ENCODE measurements at regions not wholly inside any gene's neighbourhood (a gene's known extent, or its start where the extent isn't known, plus 50 kb on each side); places are given as distances from the start of the nearest gene placed in this dataset.

GRCh38 chr9:32220750-32221149 is 163.7 kb upstream of the ACO1 start:
- no peak for ATAC-seq (replicated peaks in 6 of 8)
- WGBS, 10 experiments = 67 to 100% (median 81%) methylated on average over 1 to 2 of the region's 2 CpGs; no CpG with 5 or more reads in 1 of the 10 experiments
- Histone ChIP-seq H3K4me1 (replicated peaks in 1 of 2) (no peaks in the 10 kb centered on the region), H3K4me3 (no peak overlapping the region), H3K27ac (no peak overlapping the region)
- in situ Hi-C loops (cut with MboI; ENCODE audit: low pct_unique_long_range_greater_than_20kb in 2 of 9, low sequenced_read_pairs in 9 of 9, unreplicated experiment in 9 of 9) = no loop called here

- H3K4me3 ChIP-seq = no peak overlapping the region
- ATAC-seq (replicated peaks in 6 of 8) = no peak
- H3K4me1 ChIP-seq (replicated peaks in 1 of 2) = no peaks in the 10 kb centered on the region
- in situ Hi-C loops (cut with MboI; ENCODE audit: low pct_unique_long_range_greater_than_20kb in 2 of 9, low sequenced_read_pairs in 9 of 9, unreplicated experiment in 9 of 9) = no loop called here
- H3K27ac ChIP-seq = no peak overlapping the region
- WGBS, 10 experiments = 10 to 100% (median 70%) methylated on average over 1 to 2 of the region's 2 CpGs; no CpG with 5 or more reads in 1 of the 10 experiments
Observed at GRCh38 chr9:32234451-32234850, 150.0 kb upstream of the ACO1 start.

- peak in 7 of 8 experiments; percentile 81 to 93 (median 90) for ATAC-seq (replicated peaks in 6 of 8)
- in situ Hi-C loops (cut with MboI; ENCODE audit: low pct_unique_long_range_greater_than_20kb in 2 of 9, low sequenced_read_pairs in 9 of 9, unreplicated experiment in 9 of 9) = no loop called here
- H3K4me3 ChIP-seq = no peak overlapping the region
- WGBS, 10 experiments = 0 to 67% (median 24%) methylated on average over 1 to 3 of the region's 3 CpGs; no CpG with 5 or more reads in 2 of the 10 experiments
- peaks cover 7 to 14% of the 10 kb centered on the region in 2 donors for H3K4me1 ChIP-seq (replicated peaks in 1 of 2)
- H3K27ac ChIP-seq = peak overlapping the region in 1 of 2 donors; percentile 51
Observed at GRCh38 chr9:32247168-32247567, 137.3 kb upstream of the ACO1 start.

- ATAC-seq (replicated peaks in 6 of 8) = no peak
- in situ Hi-C loops (cut with MboI; ENCODE audit: low pct_unique_long_range_greater_than_20kb in 2 of 9, low sequenced_read_pairs in 9 of 9, unreplicated experiment in 9 of 9) = no loop called here
- no peak overlapping the region for H3K4me3 ChIP-seq
- WGBS, 10 experiments = 0 to 93% (median 44%) methylated on average over 1 to 2 of the region's 2 CpGs; no CpG with 5 or more reads in 2 of the 10 experiments
- H3K27ac ChIP-seq = no peak overlapping the region
- H3K4me1 ChIP-seq (replicated peaks in 1 of 2) = peaks cover 7 to 14% of the 10 kb centered on the region in 2 donors
Observed at GRCh38 chr9:32248189-32248712, 136.2 kb upstream of the ACO1 start.

- H3K27ac ChIP-seq = no peak overlapping the region
- H3K4me1 ChIP-seq (replicated peaks in 1 of 2) = peaks cover 6 to 11% of the 10 kb centered on the region in 2 donors
- ATAC-seq (replicated peaks in 6 of 8) = peak; percentile 78 to 89 (median 83)
- no peak overlapping the region for H3K4me3 ChIP-seq
- in situ Hi-C loops (cut with MboI; ENCODE audit: low pct_unique_long_range_greater_than_20kb in 2 of 9, low sequenced_read_pairs in 9 of 9, unreplicated experiment in 9 of 9) = no loop called here
- 0 to 14% (median 0%) methylated on average over 2 to 5 of the region's 5 CpGs; no CpG with 5 or more reads in 2 of the 10 experiments for WGBS, 10 experiments
Observed at GRCh38 chr9:32251539-32251938, 132.9 kb upstream of the ACO1 start.

- in situ Hi-C loops (cut with MboI; ENCODE audit: low pct_unique_long_range_greater_than_20kb in 2 of 9, low sequenced_read_pairs in 9 of 9, unreplicated experiment in 9 of 9) = no loop called here
- ATAC-seq (replicated peaks in 6 of 8) = no peak
- Histone ChIP-seq H3K4me1 (replicated peaks in 1 of 2) (no peaks in the 10 kb centered on the region), H3K4me3 (no peak overlapping the region), H3K27ac (no peak overlapping the region)
- WGBS, 10 experiments = 0 to 100% (median 83%) methylated on average over 1 of the region's 1 CpG; no CpG with 5 or more reads in 3 of the 10 experiments
Observed at GRCh38 chr9:32253731-32254130, 130.7 kb upstream of the ACO1 start.

- in situ Hi-C loops (cut with MboI; ENCODE audit: low pct_unique_long_range_greater_than_20kb in 2 of 9, low sequenced_read_pairs in 9 of 9, unreplicated experiment in 9 of 9) = no loop called here
- Histone ChIP-seq H3K4me1 (replicated peaks in 1 of 2) (peaks cover 0 to 2% of the 10 kb centered on the region in 2 donors), H3K4me3 (no peak overlapping the region), H3K27ac (no peak overlapping the region)
- no peak for ATAC-seq (replicated peaks in 6 of 8)
- 3 to 94% (median 68%) methylated on average over 2 to 4 of the region's 4 CpGs; no CpG with 5 or more reads in 2 of the 10 experiments for WGBS, 10 experiments
Observed at GRCh38 chr9:32255026-32255425, 129.4 kb upstream of the ACO1 start.

GRCh38 chr9:32258482-32258881 is 126.0 kb upstream of the ACO1 start:
- in situ Hi-C loops (cut with MboI; ENCODE audit: low pct_unique_long_range_greater_than_20kb in 2 of 9, low sequenced_read_pairs in 9 of 9, unreplicated experiment in 9 of 9) = no loop called here
- Histone ChIP-seq H3K4me1 (replicated peaks in 1 of 2) (peaks cover 0 to 5% of the 10 kb centered on the region in 2 donors), H3K4me3 (no peak overlapping the region), H3K27ac (no peak overlapping the region)
- no peak for ATAC-seq (replicated peaks in 6 of 8)
- 0 to 100% (median 80%) methylated on average over 1 of the region's 2 CpGs; no CpG with 5 or more reads in 1 of the 10 experiments for whole genome bisulfite sequencing, 10 experiments

- H3K4me3 ChIP-seq = no peak overlapping the region
- H3K27ac ChIP-seq = no peak overlapping the region
- in situ Hi-C loops (cut with MboI; ENCODE audit: low pct_unique_long_range_greater_than_20kb in 2 of 9, low sequenced_read_pairs in 9 of 9, unreplicated experiment in 9 of 9) = no loop called here
- WGBS, 10 experiments = 8 to 50% (median 10%) methylated on average over 1 to 2 of the region's 6 CpGs; no CpG with 5 or more reads in 5 of the 10 experiments
- peaks cover 0 to 5% of the 10 kb centered on the region in 2 donors for H3K4me1 ChIP-seq (replicated peaks in 1 of 2)
- ATAC-seq (replicated peaks in 6 of 8) = peak in 4 of 8 experiments; percentile 27 to 64 (median 58)
Observed at GRCh38 chr9:32260151-32260862, 124.1 kb upstream of the ACO1 start.

- peaks cover 3 to 5% of the 10 kb centered on the region in 2 donors for H3K4me1 ChIP-seq (replicated peaks in 1 of 2)
- no peak overlapping the region for H3K4me3 ChIP-seq
- in situ Hi-C loops (cut with MboI; ENCODE audit: low pct_unique_long_range_greater_than_20kb in 2 of 9, low sequenced_read_pairs in 9 of 9, unreplicated experiment in 9 of 9) = no loop called here
- ATAC-seq (replicated peaks in 6 of 8) = peak in 5 of 8 experiments; percentile 45 to 96 (median 57)
- WGBS, 10 experiments = 0 to 89% (median 55%) methylated on average over 1 to 4 of the region's 6 CpGs
- H3K27ac ChIP-seq = no peak overlapping the region
Observed at GRCh38 chr9:32264170-32264864, 120.1 kb upstream of the ACO1 start.

GRCh38 chr9:32265037-32265436 is 119.4 kb upstream of the ACO1 start:
- in situ Hi-C loops (cut with MboI; ENCODE audit: low pct_unique_long_range_greater_than_20kb in 2 of 9, low sequenced_read_pairs in 9 of 9, unreplicated experiment in 9 of 9) = no loop called here
- WGBS, 10 experiments = 24 to 100% (median 67%) methylated on average over 1 to 3 of the region's 3 CpGs
- H3K4me3 ChIP-seq = no peak overlapping the region
- H3K27ac ChIP-seq = no peak overlapping the region
- H3K4me1 ChIP-seq (replicated peaks in 1 of 2) = peaks cover 3% of the 10 kb centered on the region in 2 donors
- ATAC-seq (replicated peaks in 6 of 8) = no peak

- Histone ChIP-seq H3K4me1 (replicated peaks in 1 of 2) (no peaks in the 10 kb centered on the region), H3K27ac (no peak overlapping the region), H3K4me3 (no peak overlapping the region)
- no peak for ATAC-seq (replicated peaks in 6 of 8)
- in situ Hi-C loops (cut with MboI; ENCODE audit: low pct_unique_long_range_greater_than_20kb in 2 of 9, low sequenced_read_pairs in 9 of 9, unreplicated experiment in 9 of 9) = no loop called here
Observed at GRCh38 chr9:32278991-32279390, 105.5 kb upstream of the ACO1 start.

- no peak for ATAC-seq (replicated peaks in 6 of 8)
- Histone ChIP-seq H3K4me3 (no peak overlapping the region), H3K27ac (no peak overlapping the region), H3K4me1 (replicated peaks in 1 of 2) (peaks cover 0 to 2% of the 10 kb centered on the region in 2 donors)
- in situ Hi-C loops (cut with MboI; ENCODE audit: low pct_unique_long_range_greater_than_20kb in 2 of 9, low sequenced_read_pairs in 9 of 9, unreplicated experiment in 9 of 9) = no loop called here
- 0 to 100% (median 74%) methylated on average over 1 to 3 of the region's 3 CpGs for WGBS, 10 experiments
Observed at GRCh38 chr9:32289756-32290155, 94.7 kb upstream of the ACO1 start.

Measured in motor neuron (in vitro differentiated cells).